ENCODE measurements at regions not wholly inside any gene's neighbourhood (a gene's known extent, or its start where the extent isn't known, plus 50 kb on each side); places are given as distances from the start of the nearest gene placed in this dataset.
A peak's percentile ranks its signal among the peaks of the same experiment; 100 is the strongest.

- DNase-seq = no peak
Observed at GRCh38 chr10:33732161-33732680, 397.8 kb upstream of the NRP1 start.

- no peak for DNase-seq
Observed at GRCh38 chr10:33731322-33731721, 396.9 kb upstream of the NRP1 start.

- no peak for DNase-seq
Observed at GRCh38 chr10:33725430-33725829, 391.0 kb upstream of the NRP1 start.

- no peak for DNase-seq
Observed at GRCh38 chr10:33723181-33723580, 388.7 kb upstream of the NRP1 start.

- no peak for DNase-seq
Observed at GRCh38 chr10:33722067-33722466, 387.6 kb upstream of the NRP1 start.

GRCh38 chr10:33721509-33721908, 387.0 kb upstream of the NRP1 start:
- DNase-seq = no peak

- DNase-seq = no peak
Observed at GRCh38 chr10:33720161-33720560, 385.7 kb upstream of the NRP1 start.

GRCh38 chr10:33719005-33719703, 384.7 kb upstream of the NRP1 start:
- no peak for DNase-seq

- DNase-seq = no peak
Observed at GRCh38 chr10:33716501-33717267, 382.2 kb upstream of the NRP1 start.

GRCh38 chr10:33715303-33715975, 381.0 kb upstream of the NRP1 start:
- DNase-seq = no peak

GRCh38 chr10:33712825-33713224, 378.4 kb upstream of the NRP1 start:
- no peak for DNase-seq

- DNase-seq = no peak
Observed at GRCh38 chr10:33710006-33710405, 375.5 kb upstream of the NRP1 start.

GRCh38 chr10:33709008-33709753, 374.7 kb upstream of the NRP1 start:
- no peak for DNase-seq

- DNase-seq = no peak
Observed at GRCh38 chr10:33708561-33708960, 374.1 kb upstream of the NRP1 start.

GRCh38 chr10:33706746-33707145, 372.3 kb upstream of the NRP1 start:
- no peak for DNase-seq

- DNase-seq = no peak
Observed at GRCh38 chr10:33706191-33706590, 371.7 kb upstream of the NRP1 start.

GRCh38 chr10:33704214-33704830, 369.9 kb upstream of the NRP1 start:
- no peak for DNase-seq

- peak; percentile 18 for DNase-seq
Observed at GRCh38 chr10:33703501-33704213, 369.2 kb upstream of the NRP1 start.

GRCh38 chr10:33698033-33698432, 363.6 kb upstream of the NRP1 start:
- DNase-seq = no peak

GRCh38 chr10:33697016-33697415, 362.5 kb upstream of the NRP1 start:
- DNase-seq = no peak

- no peak for DNase-seq
Observed at GRCh38 chr10:33695536-33695935, 361.1 kb upstream of the NRP1 start.

- peak; percentile 49 for DNase-seq
Observed at GRCh38 chr10:33690536-33690935, 356.1 kb upstream of the NRP1 start.
